ENCODE measurements at regions not wholly inside any gene's neighbourhood (a gene's known extent, or its start where the extent isn't known, plus 50 kb on each side); places are given as distances from the start of the nearest gene placed in this dataset.

DNA sequence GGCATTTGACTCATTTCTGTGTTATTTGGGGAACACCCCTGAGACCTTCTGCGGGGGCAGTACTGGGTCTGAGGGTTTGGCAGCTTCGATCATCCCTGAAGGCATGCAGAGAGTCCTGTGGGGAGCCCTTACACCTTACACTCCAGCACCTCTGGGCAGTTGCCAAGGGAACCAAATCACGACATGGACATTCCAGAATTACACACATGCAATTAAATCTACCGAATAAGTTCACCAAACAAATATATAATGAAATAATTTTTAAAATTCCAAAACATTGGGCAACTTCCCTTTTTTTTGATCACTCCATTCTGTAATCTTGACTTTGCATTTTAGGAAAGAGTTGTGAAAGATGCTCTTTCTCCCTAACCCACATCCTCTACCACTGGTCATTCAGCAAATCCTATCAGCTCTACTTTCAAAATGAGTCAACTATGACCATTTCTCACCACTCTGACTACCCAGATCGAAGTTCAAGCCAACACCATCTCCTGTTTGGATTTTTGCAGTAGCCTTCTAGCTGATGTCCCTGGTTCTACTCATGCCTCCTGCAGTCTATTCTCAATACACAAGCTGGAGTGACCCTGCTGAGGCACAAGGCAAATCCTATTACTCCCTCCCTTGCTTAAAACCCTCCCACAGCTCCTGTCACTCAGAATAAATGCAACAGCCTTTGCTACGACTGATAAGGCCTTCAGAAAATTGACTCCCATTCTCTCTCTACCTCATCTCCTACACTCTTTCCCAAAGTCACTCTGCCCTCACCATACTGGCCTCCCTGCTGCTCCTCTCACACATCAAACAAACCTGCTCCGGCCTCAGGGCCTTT, 533.3 kb downstream of the HACE1 start (continued):
- no peak for TF ChIP-seq EGR1 (IDR thresholded peaks at IDR 0.05; ENCODE audit: borderline replicate concordance in 1 of 2, low read depth in 2 of 2, low read length in 2 of 2)
- no peak; the same call in 1 of the 2 replicates for TF ChIP-seq RUNX3 (IDR thresholded peaks at IDR 0.05; ENCODE audit: low read length)

DNA sequence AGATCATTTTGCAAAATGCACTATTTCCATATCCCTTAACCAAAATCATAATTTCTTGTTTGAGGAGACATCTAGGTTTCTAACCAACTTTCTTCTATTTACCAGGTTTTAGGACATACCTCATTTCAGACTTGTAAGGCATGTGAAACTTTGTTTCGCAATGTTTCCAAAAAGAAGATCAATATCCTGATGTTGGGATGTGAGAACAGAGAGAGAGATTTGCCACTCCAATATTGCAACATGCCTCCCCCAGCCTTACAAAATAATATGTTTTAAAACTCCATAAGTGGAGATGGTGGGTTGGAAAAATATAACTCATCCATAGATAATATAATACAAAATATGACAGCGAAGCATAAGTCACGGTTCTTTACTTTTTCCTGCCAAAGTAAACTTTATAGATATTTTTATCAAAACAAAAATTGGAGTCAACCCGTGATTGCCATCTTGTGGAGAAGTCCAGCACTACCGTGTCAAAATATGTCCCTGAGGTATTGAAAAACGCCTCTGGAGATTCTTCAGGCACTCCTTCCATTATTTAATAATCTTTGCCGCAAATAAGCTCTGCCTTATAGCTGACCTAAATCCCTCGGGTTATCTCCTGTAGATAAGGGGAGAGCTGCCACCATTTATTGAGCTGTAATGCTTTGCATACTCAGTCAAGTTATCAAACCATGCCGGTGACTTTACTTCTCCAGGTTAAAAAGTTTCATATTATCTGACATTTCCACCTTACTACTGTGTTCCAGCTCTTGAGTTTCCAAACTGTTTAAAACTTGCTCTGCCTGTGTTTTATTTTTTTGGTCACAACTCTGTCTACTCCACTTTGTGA, 534.2 kb downstream of the HACE1 start:
- Histone ChIP-seq H3K27ac (ENCODE audit: control insufficient read depth, insufficient read depth) (no peak overlapping the region), H3K9me3 (replicated peaks; ENCODE audit: control insufficient read depth, insufficient read depth, low read length) (no peaks in the 10 kb centered on the region), H3K9ac (ENCODE audit: control insufficient read depth, insufficient read depth, low read length) (no peak overlapping the region), H3K4me1 (ENCODE audit: control insufficient read depth, insufficient read depth, low read length) (no peaks in the 10 kb centered on the region), H3K4me3 (no peak overlapping the region), H4K20me1 (ENCODE audit: control insufficient read depth, insufficient read depth) (no peaks in the 10 kb centered on the region), H2AFZ (ENCODE audit: control insufficient read depth, low read depth, low read length) (no peak overlapping the region), H3K79me2 (ENCODE audit: control insufficient read depth, insufficient read depth, low read length) (no peaks in the 10 kb centered on the region), H3K27me3 (replicated peaks in 1 of 2; ENCODE audit: control insufficient read depth in 2 of 2, insufficient read depth in 2 of 2, low read length in 1 of 2) (no peaks in the 10 kb centered on the region; a peak in 1 of 4 replicates), H3K36me3 (ENCODE audit: control insufficient read depth in 2 of 2, insufficient read depth in 2 of 2, low read length in 1 of 2) (no peaks in the 10 kb centered on the region), H3K4me2 (ENCODE audit: control insufficient read depth, insufficient read depth) (no peak overlapping the region)
- intact Hi-C loops (cut with micrococcal nuclease; ENCODE audit: unreplicated experiment), result loop anchor here (2.0 kb wide), 1 partner anchor 199 kb away; no protein-coding TSS in a partner anchor
- FAIRE-seq, result no peak
- DNase-seq (ENCODE audit: low read depth, low spot score), result no peak
- WGBS (ENCODE audit: insufficient coverage, insufficient replicate concordance, low lambda C conversion rate, missing lambda C conversion rate), result 12% methylated on average over 9 of the region's 9 CpGs
- no TSS peak for BruUV-seq (replicated peaks)
- ChIA-PET POLR2A (no interaction called here), RAD21 (ENCODE audit: unreplicated experiment) (no interaction called here), SMC1A (ENCODE audit: uncharacterized antibody, unreplicated experiment) (interaction anchor here (0.7 to 1.5 kb wide), 3 partner anchors 199 to 415 kb away, joined by 3 to 6 read pairs (median 3); no protein-coding TSS in a partner anchor), CTCF (interaction anchor here (0.7 to 2.8 kb wide), 6 partner anchors 9 to 320 kb away, joined by 3 to 13 read pairs (median 4); no protein-coding TSS in a partner anchor)
- ATAC-seq, result peak; percentile 52
- in situ Hi-C loops (cut with MboI), result no loop called here
- no peak for TF ChIP-seq BMI1 (IDR thresholded peaks at IDR 0.05; ENCODE audit: borderline replicate concordance)
- TF ChIP-seq, protein P1, sequence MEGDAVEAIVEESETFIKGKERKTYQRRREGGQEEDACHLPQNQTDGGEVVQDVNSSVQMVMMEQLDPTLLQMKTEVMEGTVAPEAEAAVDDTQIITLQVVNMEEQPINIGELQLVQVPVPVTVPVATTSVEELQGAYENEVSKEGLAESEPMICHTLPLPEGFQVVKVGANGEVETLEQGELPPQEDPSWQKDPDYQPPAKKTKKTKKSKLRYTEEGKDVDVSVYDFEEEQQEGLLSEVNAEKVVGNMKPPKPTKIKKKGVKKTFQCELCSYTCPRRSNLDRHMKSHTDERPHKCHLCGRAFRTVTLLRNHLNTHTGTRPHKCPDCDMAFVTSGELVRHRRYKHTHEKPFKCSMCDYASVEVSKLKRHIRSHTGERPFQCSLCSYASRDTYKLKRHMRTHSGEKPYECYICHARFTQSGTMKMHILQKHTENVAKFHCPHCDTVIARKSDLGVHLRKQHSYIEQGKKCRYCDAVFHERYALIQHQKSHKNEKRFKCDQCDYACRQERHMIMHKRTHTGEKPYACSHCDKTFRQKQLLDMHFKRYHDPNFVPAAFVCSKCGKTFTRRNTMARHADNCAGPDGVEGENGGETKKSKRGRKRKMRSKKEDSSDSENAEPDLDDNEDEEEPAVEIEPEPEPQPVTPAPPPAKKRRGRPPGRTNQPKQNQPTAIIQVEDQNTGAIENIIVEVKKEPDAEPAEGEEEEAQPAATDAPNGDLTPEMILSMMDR (IDR thresholded peaks at IDR 0.05 in 2 of 3, conservative IDR thresholded peaks at IDR 0.05 in 1 of 3; ENCODE audit: control insufficient read depth in 2 of 3, extremely low read depth in 1 of 3, insufficient read depth in 1 of 3, low read depth in 3 of 3, low read length in 3 of 3), result peak; percentile 41 to 55 (median 48)
- TF ChIP-seq, protein P2, sequence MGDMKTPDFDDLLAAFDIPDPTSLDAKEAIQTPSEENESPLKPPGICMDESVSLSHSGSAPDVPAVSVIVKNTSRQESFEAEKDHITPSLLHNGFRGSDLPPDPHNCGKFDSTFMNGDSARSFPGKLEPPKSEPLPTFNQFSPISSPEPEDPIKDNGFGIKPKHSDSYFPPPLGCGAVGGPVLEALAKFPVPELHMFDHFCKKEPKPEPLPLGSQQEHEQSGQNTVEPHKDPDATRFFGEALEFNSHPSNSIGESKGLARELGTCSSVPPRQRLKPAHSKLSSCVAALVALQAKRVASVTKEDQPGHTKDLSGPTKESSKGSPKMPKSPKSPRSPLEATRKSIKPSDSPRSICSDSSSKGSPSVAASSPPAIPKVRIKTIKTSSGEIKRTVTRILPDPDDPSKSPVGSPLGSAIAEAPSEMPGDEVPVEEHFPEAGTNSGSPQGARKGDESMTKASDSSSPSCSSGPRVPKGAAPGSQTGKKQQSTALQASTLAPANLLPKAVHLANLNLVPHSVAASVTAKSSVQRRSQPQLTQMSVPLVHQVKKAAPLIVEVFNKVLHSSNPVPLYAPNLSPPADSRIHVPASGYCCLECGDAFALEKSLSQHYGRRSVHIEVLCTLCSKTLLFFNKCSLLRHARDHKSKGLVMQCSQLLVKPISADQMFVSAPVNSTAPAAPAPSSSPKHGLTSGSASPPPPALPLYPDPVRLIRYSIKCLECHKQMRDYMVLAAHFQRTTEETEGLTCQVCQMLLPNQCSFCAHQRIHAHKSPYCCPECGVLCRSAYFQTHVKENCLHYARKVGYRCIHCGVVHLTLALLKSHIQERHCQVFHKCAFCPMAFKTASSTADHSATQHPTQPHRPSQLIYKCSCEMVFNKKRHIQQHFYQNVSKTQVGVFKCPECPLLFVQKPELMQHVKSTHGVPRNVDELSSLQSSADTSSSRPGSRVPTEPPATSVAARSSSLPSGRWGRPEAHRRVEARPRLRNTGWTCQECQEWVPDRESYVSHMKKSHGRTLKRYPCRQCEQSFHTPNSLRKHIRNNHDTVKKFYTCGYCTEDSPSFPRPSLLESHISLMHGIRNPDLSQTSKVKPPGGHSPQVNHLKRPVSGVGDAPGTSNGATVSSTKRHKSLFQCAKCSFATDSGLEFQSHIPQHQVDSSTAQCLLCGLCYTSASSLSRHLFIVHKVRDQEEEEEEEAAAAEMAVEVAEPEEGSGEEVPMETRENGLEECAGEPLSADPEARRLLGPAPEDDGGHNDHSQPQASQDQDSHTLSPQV (IDR thresholded peaks at IDR 0.05), result no peak
- peak; percentile 35; the same call in 1 of the 2 replicates for TF ChIP-seq SMC3 (IDR thresholded peaks at IDR 0.05; ENCODE audit: borderline replicate concordance, low read length)
- peak; percentile 47 for TF ChIP-seq RAD21 (IDR thresholded peaks at IDR 0.05; ENCODE audit: insufficient read depth, low read depth, low read length)
- no peak for TF ChIP-seq NFIC (IDR thresholded peaks at IDR 0.05; ENCODE audit: low read depth, low read length)
- TF ChIP-seq, protein P3, sequence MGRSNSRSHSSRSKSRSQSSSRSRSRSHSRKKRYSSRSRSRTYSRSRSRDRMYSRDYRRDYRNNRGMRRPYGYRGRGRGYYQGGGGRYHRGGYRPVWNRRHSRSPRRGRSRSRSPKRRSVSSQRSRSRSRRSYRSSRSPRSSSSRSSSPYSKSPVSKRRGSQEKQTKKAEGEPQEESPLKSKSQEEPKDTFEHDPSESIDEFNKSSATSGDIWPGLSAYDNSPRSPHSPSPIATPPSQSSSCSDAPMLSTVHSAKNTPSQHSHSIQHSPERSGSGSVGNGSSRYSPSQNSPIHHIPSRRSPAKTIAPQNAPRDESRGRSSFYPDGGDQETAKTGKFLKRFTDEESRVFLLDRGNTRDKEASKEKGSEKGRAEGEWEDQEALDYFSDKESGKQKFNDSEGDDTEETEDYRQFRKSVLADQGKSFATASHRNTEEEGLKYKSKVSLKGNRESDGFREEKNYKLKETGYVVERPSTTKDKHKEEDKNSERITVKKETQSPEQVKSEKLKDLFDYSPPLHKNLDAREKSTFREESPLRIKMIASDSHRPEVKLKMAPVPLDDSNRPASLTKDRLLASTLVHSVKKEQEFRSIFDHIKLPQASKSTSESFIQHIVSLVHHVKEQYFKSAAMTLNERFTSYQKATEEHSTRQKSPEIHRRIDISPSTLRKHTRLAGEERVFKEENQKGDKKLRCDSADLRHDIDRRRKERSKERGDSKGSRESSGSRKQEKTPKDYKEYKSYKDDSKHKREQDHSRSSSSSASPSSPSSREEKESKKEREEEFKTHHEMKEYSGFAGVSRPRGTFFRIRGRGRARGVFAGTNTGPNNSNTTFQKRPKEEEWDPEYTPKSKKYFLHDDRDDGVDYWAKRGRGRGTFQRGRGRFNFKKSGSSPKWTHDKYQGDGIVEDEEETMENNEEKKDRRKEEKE (IDR thresholded peaks at IDR 0.05), result no peak
